ENCODE measurements at regions not wholly inside any gene's neighbourhood (a gene's known extent, or its start where the extent isn't known, plus 50 kb on each side); places are given as distances from the start of the nearest gene placed in this dataset.

DNA sequence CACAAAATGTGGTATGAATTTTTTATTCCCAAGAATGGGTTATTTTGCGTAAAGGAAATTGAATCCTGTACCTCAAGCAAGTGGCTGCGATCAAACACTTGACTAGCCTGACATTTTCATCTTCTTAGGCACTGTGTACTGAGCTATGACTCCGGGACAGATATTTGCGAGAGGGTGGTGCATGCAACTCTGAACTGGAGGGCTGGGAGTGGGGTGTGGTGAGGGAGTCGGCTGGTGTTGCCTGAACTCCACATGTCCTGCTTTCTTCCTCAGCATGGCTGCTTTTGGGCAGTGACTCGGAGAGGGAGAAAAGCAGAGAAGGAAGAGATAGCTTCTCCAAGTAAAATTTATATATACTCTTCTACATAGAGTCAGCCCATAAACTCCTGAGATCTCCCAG lies 68.5 kb upstream of the GATB start:
- no peak overlapping the region for H3K4me3 ChIP-seq (ENCODE audit: low read length, poor library complexity, severe bottlenecking)
- H3K36me3 ChIP-seq (ENCODE audit: insufficient read depth, low read length), result no peaks in the 10 kb centered on the region
- no peaks in the 10 kb centered on the region for H3K79me2 ChIP-seq (ENCODE audit: insufficient read depth, low read length)
- H2AFZ ChIP-seq (ENCODE audit: low read length), result no peak overlapping the region
- no peaks in the 10 kb centered on the region for H3K9me2 ChIP-seq (replicated peaks; ENCODE audit: low read depth, low read length)
- H4K20me1 ChIP-seq (ENCODE audit: insufficient read depth, low read length, poor library complexity, severe bottlenecking), result no peaks in the 10 kb centered on the region
- no peak for TF ChIP-seq EZH2phosphoT487 (IDR thresholded peaks at IDR 0.05; ENCODE audit: borderline replicate concordance)
- TF ChIP-seq CTCF (conservative IDR thresholded peaks at IDR 0.05; ENCODE audit: low read length), result no peak
- no peaks in the 10 kb centered on the region for H3K4me1 ChIP-seq (ENCODE audit: insufficient read depth, low read length, poor library complexity, severe bottlenecking)
- no peak overlapping the region for H3K9ac ChIP-seq (ENCODE audit: low read depth, low read length, poor library complexity, severe bottlenecking)
- no peaks in the 10 kb centered on the region for H3K27me3 ChIP-seq (ENCODE audit: insufficient read depth, low read length, poor library complexity, severe bottlenecking)
- H3K4me2 ChIP-seq (ENCODE audit: low read depth, low read length, poor library complexity, severe bottlenecking), result no peak overlapping the region
- H3K9me3 ChIP-seq (ENCODE audit: insufficient read depth, low read depth, low read length), result no peaks in the 10 kb centered on the region; the same call in 1 of the 2 replicates
- no peaks in the 10 kb centered on the region for H3F3A ChIP-seq (ENCODE audit: low read depth)

GRCh38 chr4:151824656-151825055 lies 63.8 kb upstream of the GATB start:
- no peaks in the 10 kb centered on the region for H4K20me1 ChIP-seq (ENCODE audit: insufficient read depth, low read length, poor library complexity, severe bottlenecking)
- H3K4me2 ChIP-seq (ENCODE audit: low read depth, low read length, poor library complexity, severe bottlenecking), result no peak overlapping the region
- no peaks in the 10 kb centered on the region for H3K27me3 ChIP-seq (ENCODE audit: insufficient read depth, low read length, poor library complexity, severe bottlenecking)
- H3K79me2 ChIP-seq (ENCODE audit: insufficient read depth, low read length), result no peaks in the 10 kb centered on the region
- H3F3A ChIP-seq (ENCODE audit: low read depth), result no peaks in the 10 kb centered on the region
- H3K9me2 ChIP-seq (replicated peaks; ENCODE audit: low read depth, low read length), result no peaks in the 10 kb centered on the region
- H3K9me3 ChIP-seq (ENCODE audit: insufficient read depth, low read depth, low read length), result no peaks in the 10 kb centered on the region; the same call in 1 of the 2 replicates
- TF ChIP-seq EZH2phosphoT487 (IDR thresholded peaks at IDR 0.05; ENCODE audit: borderline replicate concordance), result no peak
- TF ChIP-seq CTCF (conservative IDR thresholded peaks at IDR 0.05; ENCODE audit: low read length), result no peak
- H2AFZ ChIP-seq (ENCODE audit: low read length), result no peak overlapping the region
- H3K4me1 ChIP-seq (ENCODE audit: insufficient read depth, low read length, poor library complexity, severe bottlenecking), result no peaks in the 10 kb centered on the region
- no peak overlapping the region for H3K9ac ChIP-seq (ENCODE audit: low read depth, low read length, poor library complexity, severe bottlenecking)
- H3K4me3 ChIP-seq (ENCODE audit: low read length, poor library complexity, severe bottlenecking), result no peak overlapping the region
- no peaks in the 10 kb centered on the region for H3K36me3 ChIP-seq (ENCODE audit: insufficient read depth, low read length)

- Histone ChIP-seq H3K9ac (ENCODE audit: low read depth, low read length, poor library complexity, severe bottlenecking) (no peak overlapping the region), H3K4me1 (ENCODE audit: insufficient read depth, low read length, poor library complexity, severe bottlenecking) (no peaks in the 10 kb centered on the region), H2AFZ (ENCODE audit: low read length) (no peak overlapping the region), H3F3A (ENCODE audit: low read depth) (no peaks in the 10 kb centered on the region), H3K4me3 (ENCODE audit: low read length, poor library complexity, severe bottlenecking) (no peak overlapping the region), H3K79me2 (ENCODE audit: insufficient read depth, low read length) (no peaks in the 10 kb centered on the region), H3K9me2 (replicated peaks; ENCODE audit: low read depth, low read length) (no peaks in the 10 kb centered on the region), H3K27me3 (ENCODE audit: insufficient read depth, low read length, poor library complexity, severe bottlenecking) (no peaks in the 10 kb centered on the region), H3K9me3 (ENCODE audit: insufficient read depth, low read depth, low read length) (no peaks in the 10 kb centered on the region; the same call in 1 of the 2 replicates), H3K4me2 (ENCODE audit: low read depth, low read length, poor library complexity, severe bottlenecking) (no peak overlapping the region), H3K36me3 (ENCODE audit: insufficient read depth, low read length) (no peaks in the 10 kb centered on the region), H4K20me1 (ENCODE audit: insufficient read depth, low read length, poor library complexity, severe bottlenecking) (no peaks in the 10 kb centered on the region)
- TF ChIP-seq CTCF (conservative IDR thresholded peaks at IDR 0.05; ENCODE audit: low read length) (no peak), EZH2phosphoT487 (IDR thresholded peaks at IDR 0.05; ENCODE audit: borderline replicate concordance) (no peak)
These were observed 61.5 kb upstream of the GATB start for GRCh38 chr4:151822331-151822730.

All from Loucy (cell line).